Stimulated activated CD8-positive, alpha-beta memory T cell treated with anti-CD3 and anti-CD28 coated beads, Interleukin-15, amount 100 ng/mL, for 4 hours (primary cell): ENCODE measurements at regions not wholly inside any gene's neighbourhood (a gene's known extent, or its start where the extent isn't known, plus 50 kb on each side); places are given as distances from the start of the nearest gene placed in this dataset.

Experiments used
- DNase-seq, 2 donors: peaks; one replicate each; pipeline ENCODE4 v3.0.0-alpha.2; 2020; ENCODE audit warnings: low read depth in 2 of 2

- DNase-seq, result no peak
Measured at GRCh38 chr10:3484306-3485056, 300.5 kb downstream of the KLF6 start.

- DNase-seq, result no peak
Measured at GRCh38 chr10:3482200-3482993, 302.6 kb downstream of the KLF6 start.

GRCh38 chr10:3481496-3481895, 303.5 kb downstream of the KLF6 start:
- no peak for DNase-seq

- no peak for DNase-seq
Measured at GRCh38 chr10:3480990-3481315, 304.1 kb downstream of the KLF6 start.

GRCh38 chr10:3480281-3480989, 304.6 kb downstream of the KLF6 start:
- no peak for DNase-seq

GRCh38 chr10:3478632-3479240, 306.2 kb upstream of the PITRM1 start:
- DNase-seq, result no peak

- no peak for DNase-seq
Measured at GRCh38 chr10:3478153-3478552, 305.6 kb upstream of the PITRM1 start.

- DNase-seq, result no peak
Measured at GRCh38 chr10:3477683-3478082, 305.1 kb upstream of the PITRM1 start.

GRCh38 chr10:3476640-3477448, 304.3 kb upstream of the PITRM1 start:
- DNase-seq, result no peak

GRCh38 chr10:3476186-3476585, 303.6 kb upstream of the PITRM1 start:
- DNase-seq, result no peak

GRCh38 chr10:3475367-3475766, 302.8 kb upstream of the PITRM1 start:
- no peak for DNase-seq

GRCh38 chr10:3474266-3474665, 301.7 kb upstream of the PITRM1 start:
- no peak for DNase-seq

- DNase-seq, result no peak
Measured at GRCh38 chr10:3473271-3473670, 300.7 kb upstream of the PITRM1 start.

- DNase-seq, result no peak
Measured at GRCh38 chr10:3472287-3473051, 299.9 kb upstream of the PITRM1 start.

GRCh38 chr10:3471927-3472286, 299.3 kb upstream of the PITRM1 start:
- no peak for DNase-seq

- no peak for DNase-seq
Measured at GRCh38 chr10:3471472-3471871, 298.9 kb upstream of the PITRM1 start.

GRCh38 chr10:3470191-3470590, 297.6 kb upstream of the PITRM1 start:
- no peak for DNase-seq

GRCh38 chr10:3469639-3470020, 297.0 kb upstream of the PITRM1 start:
- DNase-seq, result no peak

- no peak for DNase-seq
Measured at GRCh38 chr10:3468919-3469638, 296.5 kb upstream of the PITRM1 start.
